Inflammatory macrophage treated with lipopolysaccharide for 1 hour (primary cell): ENCODE measurements at regions not wholly inside any gene's neighbourhood (a gene's known extent, or its start where the extent isn't known, plus 50 kb on each side); places are given as distances from the start of the nearest gene placed in this dataset.

ENCODE experiments used
- DNase-seq, 2 donors: peaks; one replicate each; pipeline ENCODE4 v3.0.0-alpha.2; 2020 to 2022

DNA sequence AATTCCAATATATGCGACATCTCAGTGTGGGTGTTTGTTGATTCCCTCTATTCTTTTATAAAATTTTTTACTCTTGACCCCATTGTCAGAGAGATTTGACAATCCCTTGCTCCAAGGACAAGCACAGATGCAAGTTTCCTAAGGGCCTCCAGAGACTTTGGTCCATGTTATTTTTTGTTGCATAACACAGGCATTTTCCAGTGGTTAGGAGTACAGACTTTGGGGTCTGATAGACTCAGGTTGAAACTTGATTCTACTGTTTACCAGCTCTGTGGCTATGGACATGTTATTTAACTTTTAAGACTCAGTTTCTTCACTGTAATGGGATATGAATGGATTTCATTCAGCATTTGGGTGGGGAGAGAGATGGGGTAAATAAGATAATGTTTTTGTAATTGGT, 361.3 kb downstream of the ENC1 start:
- DNase-seq: no peak

DNA sequence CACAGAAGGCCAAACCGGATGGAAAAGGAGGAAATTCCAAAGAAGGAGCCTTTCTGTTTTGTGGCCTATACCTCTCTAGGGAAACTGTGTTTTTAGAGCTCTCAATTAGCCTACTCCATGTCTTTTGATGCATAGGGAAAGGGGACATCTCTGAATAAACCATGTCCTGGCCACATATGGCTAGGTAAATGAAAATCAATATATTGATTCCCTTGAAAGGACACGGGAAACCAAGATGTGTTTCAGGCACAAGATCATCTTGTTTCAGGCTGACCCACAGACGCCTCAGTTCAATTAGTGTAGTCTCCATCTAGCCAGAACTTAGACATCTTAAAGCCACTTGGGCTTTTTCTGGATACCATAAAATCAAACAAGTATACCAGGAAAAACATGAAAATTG, 363.1 kb downstream of the ENC1 start:
- DNase-seq: no peak

DNA sequence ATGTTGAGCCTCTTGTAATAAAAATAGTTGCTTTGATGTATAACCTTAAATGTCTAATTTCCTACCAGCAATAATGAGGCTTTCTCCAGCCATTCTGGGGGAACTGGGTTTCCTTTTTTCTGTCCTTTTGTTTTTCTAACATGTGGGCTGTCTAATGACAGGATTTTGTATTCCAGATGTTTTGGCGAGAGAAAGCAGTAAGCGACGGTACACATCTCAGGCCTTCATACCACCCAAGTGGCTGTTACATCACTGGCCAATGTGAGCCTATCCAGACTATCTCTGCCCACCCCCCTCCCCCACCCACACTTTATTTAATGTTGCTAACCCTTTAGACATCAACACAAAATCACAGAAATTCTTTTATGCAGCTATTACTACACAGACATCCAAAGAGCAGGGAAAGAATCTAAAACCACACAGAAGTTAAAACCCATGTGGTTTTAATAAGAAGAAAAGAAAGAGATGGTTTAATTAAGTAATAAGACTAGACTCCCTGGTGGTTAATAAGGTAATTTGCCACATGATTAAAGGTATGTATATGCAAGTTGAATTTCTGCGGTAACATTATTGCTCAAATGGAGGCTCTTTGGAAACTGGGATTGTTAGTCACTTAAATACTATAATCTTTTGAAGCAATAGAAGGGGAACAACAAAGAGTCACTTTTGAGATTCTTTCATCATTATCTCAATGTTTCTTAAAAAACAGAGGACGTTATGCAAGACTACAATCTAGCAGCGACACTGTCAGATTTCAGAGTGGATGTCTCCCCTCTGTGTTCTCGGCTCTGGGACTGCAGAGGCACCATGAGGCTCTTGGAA, 365.1 kb downstream of the ENC1 start:
- peak; percentile 90 to 91 for DNase-seq

DNA sequence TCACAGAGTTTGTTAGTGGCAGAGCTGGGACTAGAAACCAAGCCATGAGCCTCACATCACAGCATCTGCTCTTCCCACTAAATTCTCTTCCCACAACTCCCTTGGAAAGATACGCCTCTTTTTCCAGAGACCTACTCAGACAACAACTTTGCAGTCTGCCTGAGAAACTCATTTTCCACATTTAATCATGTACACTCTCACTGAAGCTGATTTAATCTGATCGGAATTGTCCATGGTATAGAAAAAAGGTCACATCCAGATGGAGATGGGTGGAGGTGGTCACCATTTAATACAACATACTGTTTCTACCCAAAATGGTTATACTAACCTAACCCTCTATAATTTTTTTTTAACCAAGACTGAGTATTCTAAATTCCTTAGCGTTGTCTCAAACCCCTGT, 366.2 kb downstream of the ENC1 start:
- no peak for DNase-seq

DNA sequence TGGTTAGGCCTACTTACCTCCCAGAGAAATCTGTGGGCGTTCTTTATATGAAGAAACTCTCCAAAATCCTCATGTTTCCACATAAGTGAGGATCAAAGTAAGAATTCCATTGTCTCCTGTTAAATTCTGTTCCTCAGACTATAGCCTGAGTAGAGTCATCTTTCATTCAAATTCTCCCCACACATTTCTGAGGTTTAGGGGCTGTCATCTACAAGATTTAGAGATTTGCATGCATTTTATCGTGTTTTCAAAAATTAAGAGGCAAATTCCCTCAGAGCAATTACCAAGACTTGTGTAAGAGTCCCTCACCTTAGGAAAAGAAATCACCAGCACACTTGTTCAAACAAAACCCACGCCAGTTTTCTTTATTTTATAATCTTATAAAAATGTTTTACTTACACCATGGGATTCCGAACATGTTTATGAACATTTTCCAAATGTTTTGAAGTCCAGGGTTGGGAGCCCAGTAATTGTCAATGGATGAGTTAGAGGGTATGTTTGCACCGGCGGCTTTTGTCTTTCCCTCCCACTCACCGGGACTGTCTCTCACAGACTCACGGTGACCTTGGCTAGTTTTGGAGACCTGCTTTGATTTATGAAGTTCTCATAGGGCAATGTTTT, 367.6 kb downstream of the ENC1 start:
- DNase-seq: no peak

DNA sequence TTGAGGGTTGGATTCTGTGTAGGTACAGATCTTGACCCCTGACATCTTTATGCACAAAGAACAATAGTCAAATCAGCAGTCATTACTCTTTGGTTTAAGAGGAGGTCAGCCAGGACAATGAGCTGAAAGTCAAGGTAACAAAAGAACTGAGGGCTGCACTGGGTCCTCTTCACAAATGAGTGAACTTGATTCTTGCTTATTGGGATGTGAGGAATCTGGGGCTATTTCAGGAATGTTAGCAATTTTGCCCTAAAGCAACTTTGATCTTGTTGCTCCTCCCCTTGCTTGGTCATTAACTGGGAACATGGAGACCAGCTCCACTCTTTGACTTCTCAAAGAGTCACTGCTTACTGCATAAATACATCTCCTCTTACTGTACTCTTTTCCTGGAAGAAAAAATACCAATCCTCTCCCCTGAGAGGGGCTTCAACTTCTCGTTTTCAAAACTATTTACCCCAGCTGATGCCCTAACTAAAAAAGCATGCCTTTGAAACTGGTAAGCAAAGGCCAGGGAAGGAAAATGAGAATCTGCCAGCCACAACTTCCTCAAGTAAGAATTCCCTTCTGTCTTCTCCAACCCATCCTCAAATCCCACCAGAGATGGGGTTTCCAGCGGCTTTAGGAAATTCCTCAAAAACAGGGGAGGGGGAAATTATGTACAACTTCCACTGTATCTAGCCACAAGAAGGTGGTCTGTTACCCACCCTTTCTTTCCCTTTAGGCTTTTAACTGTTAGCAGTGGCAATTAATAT, 368.3 kb downstream of the ENC1 start:
- no peak for DNase-seq

DNA sequence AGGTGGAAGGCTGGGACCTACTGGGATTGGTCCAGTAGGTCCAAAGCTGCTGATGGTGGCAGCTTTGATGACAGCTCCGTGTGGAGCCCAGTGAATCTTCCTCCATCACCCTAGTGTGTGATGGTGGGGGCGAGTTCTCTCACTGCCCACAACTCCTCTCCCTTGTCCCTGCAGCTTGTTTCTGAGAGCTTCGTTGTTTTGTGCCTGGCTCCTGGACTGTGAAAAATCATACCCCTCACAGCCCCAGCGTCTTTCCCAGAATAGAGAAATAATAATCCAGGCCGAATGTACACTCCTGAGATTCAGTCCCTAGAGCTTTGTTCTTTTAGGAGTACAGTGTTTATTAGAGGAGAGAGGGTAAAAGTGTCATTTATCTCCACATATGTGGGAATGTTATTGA, 372.2 kb downstream of the ENC1 start:
- DNase-seq: no peak

DNA sequence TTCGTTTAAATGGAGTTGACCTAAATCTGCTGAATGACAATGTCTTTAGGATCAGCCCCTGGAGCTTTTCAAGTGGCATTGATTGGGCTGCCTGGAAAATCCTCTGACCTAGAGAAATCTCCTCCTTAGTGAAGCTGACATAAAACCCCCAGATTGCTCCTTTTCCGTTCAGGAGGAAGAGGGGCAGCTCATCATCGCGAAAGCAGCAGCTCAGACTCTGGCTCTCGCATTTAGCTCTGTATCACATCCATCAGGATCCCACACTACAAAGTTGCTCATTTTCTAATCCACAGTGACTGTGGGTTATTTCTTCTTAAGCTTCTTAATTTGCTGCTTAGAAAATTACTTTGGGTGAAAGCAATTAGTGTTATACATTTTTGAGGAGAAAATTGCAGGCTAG, 373.7 kb downstream of the ENC1 start:
- DNase-seq: no peak

DNA sequence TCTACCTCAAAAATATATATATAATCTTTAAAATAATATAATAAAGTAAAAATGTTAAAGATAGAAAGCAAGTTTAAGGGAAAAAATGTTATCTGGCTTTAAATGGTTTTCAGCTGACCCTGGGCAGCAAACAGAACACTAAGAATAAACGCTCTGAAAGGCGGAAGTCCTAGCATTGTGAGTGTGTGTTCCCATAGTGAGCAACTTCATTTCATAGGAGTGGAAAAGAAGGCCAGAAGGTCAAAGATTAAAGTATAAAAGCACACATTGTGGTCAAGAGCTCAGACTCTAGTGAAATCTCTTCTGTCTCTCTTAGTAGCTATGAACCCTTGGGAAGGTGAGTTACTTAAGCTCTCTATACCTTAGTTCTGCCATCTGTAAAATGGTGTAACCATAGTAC, 374.4 kb downstream of the ENC1 start:
- DNase-seq: no peak

DNA sequence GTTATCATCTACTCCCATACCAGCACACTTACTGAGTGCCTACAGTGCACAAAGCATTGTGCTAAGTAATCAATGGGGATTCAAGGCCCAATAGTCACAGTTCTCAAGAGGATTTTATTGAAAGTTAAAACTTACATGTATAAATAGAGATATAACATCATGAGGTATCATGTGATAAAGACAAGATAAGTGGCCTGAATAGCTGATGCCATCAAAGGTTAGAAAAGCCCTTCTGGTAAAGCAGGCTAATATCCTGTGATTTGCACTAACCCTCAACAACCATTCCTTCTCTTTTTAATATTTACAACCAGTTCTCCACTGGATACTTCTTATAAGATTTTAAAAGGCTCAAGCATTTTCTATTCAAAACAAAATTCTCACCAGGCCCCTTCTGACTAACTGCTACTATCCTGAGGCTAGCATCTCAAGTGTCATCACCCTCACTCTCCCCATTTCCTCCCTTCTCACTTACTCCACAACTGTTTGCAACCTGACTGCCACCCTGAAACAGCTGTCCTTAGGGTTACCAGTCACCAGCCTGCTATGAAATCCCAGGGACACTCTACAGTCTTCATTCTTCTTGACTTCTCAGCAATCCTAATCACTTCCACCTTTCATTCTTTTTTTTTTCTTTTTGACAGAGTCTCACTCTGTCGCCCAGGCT, 377.9 kb downstream of the ENC1 start:
- no peak for DNase-seq

DNA sequence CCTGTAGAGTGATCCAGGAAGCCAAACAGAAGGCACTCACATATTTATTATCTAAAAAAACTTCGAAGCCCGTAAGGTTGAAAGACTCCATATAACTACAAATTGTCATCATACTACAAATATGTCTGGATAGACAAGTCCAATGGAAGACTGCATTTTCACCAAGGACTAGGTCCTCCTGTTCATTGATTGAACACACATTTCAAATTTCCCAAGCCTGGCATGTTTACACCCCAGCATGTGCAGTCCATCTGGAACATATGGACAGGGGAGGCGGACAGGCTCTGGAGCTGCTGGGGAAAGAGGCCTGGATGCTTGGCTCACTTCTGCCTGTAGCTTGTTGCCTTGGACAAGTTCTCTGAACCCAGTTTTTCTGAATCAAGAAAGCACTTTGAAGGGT, 378.7 kb downstream of the ENC1 start:
- DNase-seq: no peak

DNA sequence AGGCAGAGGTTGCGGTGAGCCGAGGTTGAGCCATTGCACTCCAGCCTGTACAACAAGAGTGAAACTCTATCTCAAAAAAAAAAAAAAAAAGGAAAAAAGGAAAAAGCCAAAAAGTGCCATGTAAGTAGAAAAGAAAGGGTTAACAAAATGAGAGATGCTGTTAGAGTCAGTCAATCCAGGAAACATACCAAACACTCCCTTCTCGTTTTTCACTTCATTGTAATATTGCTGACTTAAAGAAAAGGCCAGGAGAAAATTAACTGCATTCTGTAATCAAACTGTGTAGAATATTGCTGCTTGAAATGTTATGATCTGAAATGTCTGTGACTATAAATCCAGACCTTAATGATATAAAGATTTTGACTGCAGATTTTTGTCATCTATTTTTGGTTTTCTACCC, 379.1 kb downstream of the ENC1 start:
- DNase-seq: no peak

DNA sequence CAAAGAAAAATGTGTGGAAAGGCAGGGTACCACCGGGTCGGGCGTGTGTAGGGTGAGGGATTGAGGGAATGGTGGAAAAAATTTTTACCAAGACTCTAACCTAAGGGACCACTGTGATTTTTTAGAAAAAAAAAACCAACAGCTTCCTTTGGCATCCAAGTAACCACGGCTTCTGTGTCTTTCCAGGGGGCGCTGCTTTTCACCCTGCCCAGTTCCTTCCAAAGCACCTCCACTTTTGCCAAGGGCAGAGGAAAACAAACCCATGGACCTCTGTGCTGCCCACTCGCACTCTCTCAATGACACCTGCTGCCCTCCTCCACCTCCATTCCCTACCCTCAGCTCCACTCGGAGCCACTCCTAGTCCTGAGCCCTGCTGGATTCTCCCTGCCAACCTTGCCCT, 381.0 kb downstream of the ENC1 start:
- no peak for DNase-seq

DNA sequence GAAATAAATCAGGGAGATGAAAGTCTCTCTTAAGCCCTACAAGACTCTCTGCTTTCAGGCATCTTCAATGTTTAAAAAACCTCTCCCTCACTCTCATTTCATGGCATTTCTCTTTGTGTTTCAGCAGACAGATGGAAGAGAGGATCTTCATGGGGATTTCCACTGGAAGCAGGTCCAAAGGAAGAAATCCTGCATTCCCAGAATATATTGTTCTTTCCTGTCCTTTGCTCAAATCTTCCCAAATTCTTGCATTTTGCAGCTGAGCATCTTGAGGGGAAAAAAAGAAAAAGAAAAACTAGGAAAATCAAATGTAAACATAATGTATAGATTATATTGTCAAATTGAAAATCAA, 382.2 kb downstream of the ENC1 start:
- no peak for DNase-seq

DNA sequence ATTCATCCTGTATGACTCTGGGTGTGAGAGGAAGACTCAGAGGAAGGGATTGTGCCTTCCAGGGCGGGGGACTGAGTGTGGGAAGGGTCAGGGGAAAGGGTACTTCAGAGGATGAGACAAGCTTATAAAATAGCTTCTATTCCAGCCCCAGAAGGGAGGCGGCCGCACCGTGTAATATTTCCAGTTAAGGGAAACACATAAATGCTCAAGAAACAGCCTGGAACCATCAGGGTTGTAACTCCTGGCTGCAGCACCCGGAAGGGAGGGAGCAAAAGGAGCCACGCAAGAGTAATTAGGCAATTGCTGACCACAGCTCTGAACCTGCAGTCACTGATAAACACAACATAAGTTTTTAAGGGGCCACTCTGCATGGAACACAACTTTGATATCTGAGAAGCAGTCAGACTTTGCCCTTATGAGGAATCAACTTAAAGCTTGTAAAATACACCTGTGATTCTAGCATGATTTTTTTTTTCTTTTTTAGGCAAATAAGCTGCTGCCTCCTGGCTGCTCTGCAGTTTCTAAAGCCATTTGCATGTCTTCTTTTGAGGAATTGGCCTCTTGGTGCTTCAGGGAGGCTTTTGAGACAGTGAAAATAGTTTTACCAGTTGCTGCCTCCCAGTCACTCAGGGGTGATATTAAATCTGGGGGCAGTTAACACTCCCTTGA, 382.7 kb downstream of the ENC1 start:
- DNase-seq: peak; percentile 29 to 40

DNA sequence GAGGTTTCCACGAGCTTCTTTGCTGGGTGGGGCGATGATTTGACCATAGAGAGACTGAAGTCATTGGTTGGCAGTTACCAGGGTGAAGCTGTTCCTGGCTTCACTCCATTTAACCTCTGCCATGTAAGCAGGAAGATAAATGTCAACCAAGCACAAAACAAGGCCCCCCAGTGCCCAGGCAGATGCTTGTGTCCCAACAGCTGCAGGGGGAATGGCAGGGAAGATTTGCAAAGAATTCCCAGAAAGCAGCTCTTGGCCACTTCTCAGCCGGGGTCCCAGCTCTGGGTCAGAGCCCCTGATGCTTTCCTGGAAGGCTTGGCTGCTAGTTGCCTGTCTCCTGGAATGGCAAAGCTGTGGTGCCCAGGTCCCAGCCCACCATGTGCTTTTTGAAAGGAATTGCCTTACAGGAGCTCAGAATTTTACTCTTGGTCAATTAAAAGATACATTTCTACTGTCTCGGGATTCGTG, 383.4 kb downstream of the ENC1 start:
- DNase-seq: no peak

DNA sequence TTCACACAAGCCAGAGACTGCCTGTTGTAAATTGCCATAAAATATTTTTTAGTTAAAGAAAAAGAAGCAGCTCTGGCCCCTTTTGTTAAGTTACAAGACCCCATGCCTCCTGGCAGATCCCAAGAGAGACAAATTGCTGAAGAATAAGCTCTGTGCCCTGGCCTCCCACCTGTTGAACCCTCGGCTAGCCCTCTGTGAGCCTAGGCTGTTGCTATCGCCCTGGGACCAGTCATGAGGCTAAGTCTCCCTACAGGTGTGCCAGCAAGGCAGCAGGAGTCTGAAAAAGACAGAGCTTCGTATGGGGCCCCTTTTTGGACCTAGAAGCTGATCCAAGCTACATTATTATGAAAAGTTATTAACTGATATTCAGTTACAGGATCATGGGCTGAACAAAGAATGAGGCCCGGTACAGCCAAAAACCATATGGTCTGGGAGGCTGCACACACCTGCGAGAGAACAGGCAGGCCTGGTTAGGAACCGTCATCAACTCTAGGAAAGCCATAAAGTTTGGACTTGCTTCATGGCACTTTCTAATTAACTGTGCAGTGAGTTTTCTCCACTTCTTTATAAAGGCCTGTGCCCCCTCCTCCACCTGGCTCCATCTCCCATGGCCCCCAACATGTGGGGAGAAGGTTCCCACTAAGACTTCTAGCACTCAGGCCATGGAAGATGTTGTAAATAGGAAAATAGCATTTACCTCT, 384.7 kb downstream of the ENC1 start:
- DNase-seq: no peak

DNA sequence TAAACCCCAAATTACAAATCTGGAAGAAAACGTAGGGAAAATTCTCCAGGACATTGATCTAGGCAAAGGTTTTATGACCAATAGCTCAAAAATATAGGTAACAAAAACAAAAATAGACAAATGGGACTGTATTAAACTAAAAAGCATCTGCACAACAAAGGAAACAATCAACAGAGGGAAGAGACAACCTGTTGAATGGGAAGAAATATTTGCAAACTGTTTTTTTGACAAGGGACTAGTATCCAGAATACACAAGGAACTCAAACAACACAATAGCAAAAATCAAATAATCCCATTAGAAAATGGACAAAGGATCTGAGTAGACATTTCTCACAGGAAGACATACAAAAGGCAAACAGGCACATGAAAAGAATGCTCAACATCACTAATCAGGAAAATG, 386.3 kb downstream of the ENC1 start:
- no peak for DNase-seq

DNA sequence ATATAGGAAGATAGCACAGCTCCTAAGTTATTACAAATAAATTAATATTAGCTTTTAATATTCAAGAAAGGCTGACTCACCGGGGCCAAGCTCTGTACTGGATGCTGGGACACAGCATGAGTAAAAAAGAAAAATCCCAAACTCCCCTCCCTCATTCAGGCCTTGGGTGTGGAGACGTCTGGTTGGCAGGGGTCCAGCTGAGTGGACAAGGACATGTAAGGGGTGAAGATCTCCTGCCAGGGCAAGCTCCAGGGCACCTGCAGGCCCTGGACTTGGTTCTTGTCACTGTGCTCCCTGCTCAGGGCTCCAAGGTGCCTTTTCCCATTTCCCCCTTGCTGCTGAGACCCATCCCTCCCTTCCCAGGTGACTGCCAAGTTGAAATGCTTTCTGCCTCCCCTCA, 388.5 kb downstream of the ENC1 start:
- no peak for DNase-seq

DNA sequence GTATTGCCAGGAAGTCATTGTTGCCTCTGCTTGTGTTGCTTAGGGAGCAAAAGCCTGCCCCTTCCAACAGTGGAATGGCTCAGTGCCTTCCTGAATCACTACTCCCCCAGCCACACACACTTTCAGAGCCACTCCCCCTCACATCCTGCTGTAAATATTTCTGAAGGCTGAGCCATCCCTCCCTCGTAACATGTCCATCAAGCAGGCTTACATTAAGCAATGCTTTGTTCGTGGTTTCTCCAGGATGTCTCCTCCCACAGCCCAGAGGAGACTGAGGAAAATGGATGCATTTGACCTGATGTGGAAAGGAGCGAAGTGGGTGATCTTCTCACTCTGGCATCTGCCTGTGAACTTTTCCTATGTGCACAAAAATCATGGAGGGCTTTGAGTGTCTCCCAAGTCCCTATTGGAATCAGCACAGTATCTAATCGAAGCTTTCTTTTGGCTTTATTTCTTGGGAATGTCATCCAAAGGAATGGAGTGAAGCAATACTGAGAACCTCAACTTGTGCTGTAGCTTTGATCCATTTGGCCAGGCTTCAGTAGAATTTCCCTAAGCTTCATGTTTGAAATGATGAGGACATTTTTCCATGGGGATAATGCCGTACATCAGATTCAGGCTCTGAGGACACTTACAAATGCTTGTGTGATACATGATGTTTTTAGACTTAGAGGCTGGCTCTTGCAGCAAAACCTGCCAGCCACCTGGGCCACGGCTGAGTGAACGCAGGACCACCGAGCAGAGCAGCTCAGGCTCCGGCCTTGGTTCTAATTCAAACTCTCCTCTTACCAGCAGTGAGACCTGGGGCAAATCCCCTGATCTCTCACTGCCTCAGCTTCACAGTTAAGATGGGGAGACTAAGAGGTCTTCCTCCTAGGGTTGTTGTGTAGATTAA, 389.1 kb downstream of the ENC1 start:
- DNase-seq: peak; percentile 52 to 87
